ENCODE measurements at regions not wholly inside any gene's neighbourhood (a gene's known extent, or its start where the extent isn't known, plus 50 kb on each side); places are given as distances from the start of the nearest gene placed in this dataset.

- Histone ChIP-seq H4K20me1 (ENCODE audit: insufficient read depth) (no peaks in the 10 kb centered on the region), H2AFZ (ENCODE audit: low read depth, low read length, poor library complexity, severe bottlenecking) (no peak overlapping the region), H3K9me2 (ENCODE audit: insufficient read depth) (no peaks in the 10 kb centered on the region), H3K27ac (ENCODE audit: low read depth, low read length) (no peak overlapping the region), H3K4me1 (ENCODE audit: control insufficient read depth in 1 of 2, insufficient read depth in 2 of 2, low read length in 2 of 2) (no peaks in the 10 kb centered on the region), H3K27me3 (ENCODE audit: insufficient read depth, low read length) (no peaks in the 10 kb centered on the region), H3K4me2 (ENCODE audit: low read length) (no peak overlapping the region), H3K79me2 (ENCODE audit: insufficient read depth, low read length) (no peaks in the 10 kb centered on the region), H3K9ac (ENCODE audit: low read length) (no peak overlapping the region), H3K9me3 (ENCODE audit: control insufficient read depth in 1 of 2, insufficient read depth in 1 of 2, low read depth in 1 of 2, low read length in 2 of 2) (no peaks in the 10 kb centered on the region), H3K36me3 (ENCODE audit: control insufficient read depth in 1 of 2, insufficient read depth in 2 of 2, low read length in 2 of 2) (no peaks in the 10 kb centered on the region), H3K4me3 (replicated peaks in 1 of 2; ENCODE audit: low read depth in 1 of 2, low read length in 2 of 2) (no peak overlapping the region)
- DNase-seq (ENCODE audit: low read depth, low spot score) = no peak
- ChIA-PET RAD21 (ENCODE audit: low non-redundant PET in 1 of 2, low total read pairs in 2 of 2, uncharacterized antibody in 2 of 2, unreplicated experiment in 2 of 2) (no interaction called here), POLR2A (no interaction called here), CTCF (no interaction called here)
- ATAC-seq = no peak
- no TSS peak for BruUV-seq (replicated peaks)
- intact Hi-C loops (cut with micrococcal nuclease) = no loop called here
- TF ChIP-seq CEBPB (IDR thresholded peaks at IDR 0.05; ENCODE audit: low read depth) (no peak), YY1 (IDR thresholded peaks at IDR 0.05; ENCODE audit: extremely low read depth, insufficient replicate concordance, low read depth, low read length) (no peak), FOSL1 (IDR thresholded peaks at IDR 0.05; ENCODE audit: low read depth) (no peak), SIN3A (IDR thresholded peaks at IDR 0.05; ENCODE audit: low read depth) (no peak), POLR2A (IDR thresholded peaks at IDR 0.05; ENCODE audit: borderline replicate concordance, extremely low read depth, insufficient read depth, insufficient read length) (no peak), SRF (IDR thresholded peaks at IDR 0.05; ENCODE audit: low read depth) (no peak)
These were observed 1015.0 kb downstream of the TBC1D22A start for GRCh38 chr22:47777426-47777825.

GRCh38 chr22:47776329-47776728, 1013.9 kb downstream of the TBC1D22A start:
- intact Hi-C loops (cut with micrococcal nuclease) = no loop called here
- Histone ChIP-seq H3K4me3 (replicated peaks in 1 of 2; ENCODE audit: low read depth in 1 of 2, low read length in 2 of 2) (no peak overlapping the region), H3K36me3 (ENCODE audit: control insufficient read depth in 1 of 2, insufficient read depth in 2 of 2, low read length in 2 of 2) (no peaks in the 10 kb centered on the region), H4K20me1 (ENCODE audit: insufficient read depth) (no peaks in the 10 kb centered on the region), H3K4me1 (ENCODE audit: control insufficient read depth in 1 of 2, insufficient read depth in 2 of 2, low read length in 2 of 2) (no peaks in the 10 kb centered on the region), H3K4me2 (ENCODE audit: low read length) (no peak overlapping the region), H2AFZ (ENCODE audit: low read depth, low read length, poor library complexity, severe bottlenecking) (no peak overlapping the region), H3K27me3 (ENCODE audit: insufficient read depth, low read length) (no peaks in the 10 kb centered on the region), H3K27ac (ENCODE audit: low read depth, low read length) (no peak overlapping the region), H3K79me2 (ENCODE audit: insufficient read depth, low read length) (no peaks in the 10 kb centered on the region), H3K9ac (ENCODE audit: low read length) (no peak overlapping the region), H3K9me2 (ENCODE audit: insufficient read depth) (no peaks in the 10 kb centered on the region), H3K9me3 (ENCODE audit: control insufficient read depth in 1 of 2, insufficient read depth in 1 of 2, low read depth in 1 of 2, low read length in 2 of 2) (no peaks in the 10 kb centered on the region)
- ATAC-seq (no peak), DNase-seq (ENCODE audit: low read depth, low spot score) (no peak)
- ChIA-PET CTCF (no interaction called here), POLR2A (no interaction called here), RAD21 (ENCODE audit: low non-redundant PET in 1 of 2, low total read pairs in 2 of 2, uncharacterized antibody in 2 of 2, unreplicated experiment in 2 of 2) (no interaction called here)
- no TSS peak for BruUV-seq (replicated peaks)
- TF ChIP-seq JUND (IDR thresholded peaks at IDR 0.05) = no peak
- TF ChIP-seq POLR2A (IDR thresholded peaks at IDR 0.05; ENCODE audit: borderline replicate concordance, extremely low read depth, insufficient read depth, insufficient read length) = no peak
- no peak for TF ChIP-seq FOSL1 (IDR thresholded peaks at IDR 0.05; ENCODE audit: low read depth)
- no peak for TF ChIP-seq SIN3A (IDR thresholded peaks at IDR 0.05; ENCODE audit: low read depth)
- TF ChIP-seq RAD21 (IDR thresholded peaks at IDR 0.05; ENCODE audit: low read depth) = no peak
- TF ChIP-seq CTCF (IDR thresholded peaks at IDR 0.05 in 2 of 3, conservative IDR thresholded peaks at IDR 0.05 in 1 of 3; ENCODE audit: borderline replicate concordance in 1 of 3, insufficient read depth in 1 of 3, low read depth in 2 of 3, low read length in 2 of 3) = no peak
- TF ChIP-seq EZH2phosphoT487 (IDR thresholded peaks at IDR 0.05; ENCODE audit: borderline replicate concordance) = no peak
- no peak for TF ChIP-seq ELF1 (IDR thresholded peaks at IDR 0.05; ENCODE audit: borderline replicate concordance, low read depth)
- TF ChIP-seq EGR1 (IDR thresholded peaks at IDR 0.05; ENCODE audit: low read depth) = no peak
- no peak for TF ChIP-seq REST (IDR thresholded peaks at IDR 0.05; ENCODE audit: low read depth)
- no peak for TF ChIP-seq TCF7L2 (IDR thresholded peaks at IDR 0.05; ENCODE audit: borderline replicate concordance, extremely low read depth, insufficient read depth, insufficient read length)
- TF ChIP-seq YY1 (IDR thresholded peaks at IDR 0.05; ENCODE audit: extremely low read depth, insufficient replicate concordance, low read depth, low read length) = no peak
- TF ChIP-seq ZFX (IDR thresholded peaks at IDR 0.05) = no peak
- no peak for TF ChIP-seq POLR2AphosphoS5 (IDR thresholded peaks at IDR 0.05; ENCODE audit: low read depth, low read length)
- no peak for TF ChIP-seq MAX (IDR thresholded peaks at IDR 0.05)
- no peak for TF ChIP-seq EZH2 (IDR thresholded peaks at IDR 0.05)
